ENCODE measurements at regions not wholly inside any gene's neighbourhood (a gene's known extent, or its start where the extent isn't known, plus 50 kb on each side); places are given as distances from the start of the nearest gene placed in this dataset.
"Not testable (repeated sequence)": the region's sequence is repeated elsewhere in the genome, so short reads cannot be mapped to it uniquely, and the experiment has no call there.

GRCh38 chr12:115297445-115297844 lies 613.5 kb upstream of the TBX3 start:
- Mint-ChIP-seq H3K9me3 (peaks cover 8% of the 10 kb centered on the region), H3K4me3 (no peak overlapping the region), H3K36me3 (ENCODE audit: low read depth) (no peaks in the 10 kb centered on the region), H3K4me1 (peaks cover 39% of the 10 kb centered on the region), H3K27me3 (ENCODE audit: low read depth) (peaks cover 4% of the 10 kb centered on the region), H3K27ac (no peak overlapping the region)
- TF ChIP-seq, protein P1, sequence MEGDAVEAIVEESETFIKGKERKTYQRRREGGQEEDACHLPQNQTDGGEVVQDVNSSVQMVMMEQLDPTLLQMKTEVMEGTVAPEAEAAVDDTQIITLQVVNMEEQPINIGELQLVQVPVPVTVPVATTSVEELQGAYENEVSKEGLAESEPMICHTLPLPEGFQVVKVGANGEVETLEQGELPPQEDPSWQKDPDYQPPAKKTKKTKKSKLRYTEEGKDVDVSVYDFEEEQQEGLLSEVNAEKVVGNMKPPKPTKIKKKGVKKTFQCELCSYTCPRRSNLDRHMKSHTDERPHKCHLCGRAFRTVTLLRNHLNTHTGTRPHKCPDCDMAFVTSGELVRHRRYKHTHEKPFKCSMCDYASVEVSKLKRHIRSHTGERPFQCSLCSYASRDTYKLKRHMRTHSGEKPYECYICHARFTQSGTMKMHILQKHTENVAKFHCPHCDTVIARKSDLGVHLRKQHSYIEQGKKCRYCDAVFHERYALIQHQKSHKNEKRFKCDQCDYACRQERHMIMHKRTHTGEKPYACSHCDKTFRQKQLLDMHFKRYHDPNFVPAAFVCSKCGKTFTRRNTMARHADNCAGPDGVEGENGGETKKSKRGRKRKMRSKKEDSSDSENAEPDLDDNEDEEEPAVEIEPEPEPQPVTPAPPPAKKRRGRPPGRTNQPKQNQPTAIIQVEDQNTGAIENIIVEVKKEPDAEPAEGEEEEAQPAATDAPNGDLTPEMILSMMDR (IDR thresholded peaks at IDR 0.05; ENCODE audit: unreplicated experiment in 3 of 3) = no peak

- Mint-ChIP-seq H3K27ac (peak overlapping the region in 1 of 3 experiments; percentile 62), H3K4me1 (peaks cover 47% of the 10 kb centered on the region), H3K9me3 (peaks cover 6% of the 10 kb centered on the region), H3K36me3 (ENCODE audit: low read depth) (no peaks in the 10 kb centered on the region), H3K27me3 (ENCODE audit: low read depth) (peaks cover 4% of the 10 kb centered on the region), H3K4me3 (no peak overlapping the region)
- TF ChIP-seq, protein P1 (IDR thresholded peaks at IDR 0.05; ENCODE audit: unreplicated experiment in 3 of 3) = no peak
Observed at GRCh38 chr12:115296613-115297198, 612.7 kb upstream of the TBX3 start.

DNA sequence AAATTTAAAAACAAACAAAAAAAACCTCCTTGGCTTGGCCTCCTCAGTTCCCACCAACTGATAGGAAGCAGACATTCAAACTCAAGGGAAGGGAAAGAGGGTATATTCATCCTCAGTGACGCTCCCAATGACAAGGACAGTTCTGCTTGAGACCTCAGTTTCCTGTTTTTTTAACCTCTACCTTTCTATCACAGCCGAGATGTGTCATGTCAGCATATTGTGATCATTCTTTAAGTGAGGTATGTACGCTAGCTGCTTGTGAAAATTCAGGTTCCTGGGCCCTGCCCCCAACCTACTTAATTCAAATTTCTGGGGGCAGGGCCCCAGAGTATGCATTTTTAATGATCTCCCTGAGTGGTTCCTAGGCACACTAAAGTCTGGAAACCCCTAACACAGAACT lies 611.9 kb upstream of the TBX3 start:
- H3K4me1 Mint-ChIP-seq = peaks cover 51% of the 10 kb centered on the region
- H3K27me3 Mint-ChIP-seq (ENCODE audit: low read depth) = no peaks in the 10 kb centered on the region
- H3K4me3 Mint-ChIP-seq = no peak overlapping the region
- peak overlapping the region in 1 of 3 experiments; percentile 62 for H3K27ac Mint-ChIP-seq
- peaks cover 2% of the 10 kb centered on the region for H3K9me3 Mint-ChIP-seq
- H3K36me3 Mint-ChIP-seq (ENCODE audit: low read depth) = no peaks in the 10 kb centered on the region
- TF ChIP-seq, protein P1 (IDR thresholded peaks at IDR 0.05; ENCODE audit: unreplicated experiment in 3 of 3) = no peak

- H3K4me1 Mint-ChIP-seq = peaks cover 50% of the 10 kb centered on the region
- H3K4me3 Mint-ChIP-seq = no peak overlapping the region
Observed at GRCh38 chr12:115294453-115295133, 610.6 kb upstream of the TBX3 start.

DNA sequence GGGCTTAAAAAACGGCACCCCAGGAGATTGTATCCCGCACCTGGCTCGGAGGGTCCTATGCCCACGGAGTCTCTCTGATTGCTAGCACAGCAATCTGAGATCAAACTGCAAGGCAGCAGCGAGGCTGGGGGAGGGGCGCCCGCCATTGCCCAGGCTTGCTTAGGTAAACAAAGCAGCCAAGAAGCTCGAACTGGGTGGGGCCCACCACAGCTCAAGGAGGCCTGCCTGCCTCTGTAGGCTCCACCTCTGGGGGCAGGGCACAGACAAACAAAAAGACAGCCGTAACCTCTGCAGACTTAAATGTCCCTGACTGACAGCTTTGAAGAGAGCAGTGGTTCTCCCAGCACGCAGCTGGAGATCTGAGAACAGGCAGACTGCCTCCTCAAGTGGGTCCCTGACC lies 601.5 kb upstream of the TBX3 start:
- peaks cover 11% of the 10 kb centered on the region for H3K9me3 Mint-ChIP-seq
- not testable (repeated sequence) for H3K36me3 Mint-ChIP-seq (ENCODE audit: low read depth); H3K4me1 Mint-ChIP-seq; H3K27ac Mint-ChIP-seq; H3K4me3 Mint-ChIP-seq; H3K27me3 Mint-ChIP-seq (ENCODE audit: low read depth)

More at GRCh38 chr12:115294453-115295133, 610.6 kb upstream of the TBX3 start:
- H3K9me3 Mint-ChIP-seq = peaks cover 2% of the 10 kb centered on the region
- no peaks in the 10 kb centered on the region for H3K27me3 Mint-ChIP-seq (ENCODE audit: low read depth)
- peak overlapping the region; percentile 30 to 62 (median 31) for H3K27ac Mint-ChIP-seq
- no peaks in the 10 kb centered on the region for H3K36me3 Mint-ChIP-seq (ENCODE audit: low read depth)
- TF ChIP-seq, protein P1 (IDR thresholded peaks at IDR 0.05; ENCODE audit: unreplicated experiment in 3 of 3) = no peak

DNA sequence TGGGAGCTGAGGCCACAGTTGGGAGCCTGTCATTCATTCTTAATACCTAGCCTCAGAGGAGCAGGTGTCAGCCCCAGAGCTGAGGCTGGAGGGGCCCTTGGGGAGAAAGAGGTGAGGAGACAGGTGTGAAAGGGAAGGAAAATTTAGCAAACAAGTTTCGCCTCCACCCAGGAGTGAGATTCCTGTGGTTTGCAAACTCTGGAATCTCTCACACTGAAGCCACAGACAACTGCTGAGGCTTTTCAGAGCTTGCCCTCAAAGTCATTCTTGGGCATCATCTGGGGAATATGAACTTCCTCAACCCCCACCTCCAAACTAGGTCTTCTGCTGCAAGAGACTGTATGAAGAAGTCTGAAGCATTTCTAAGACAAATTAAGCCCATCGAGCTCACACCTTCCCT lies 589.5 kb upstream of the TBX3 start:
- Mint-ChIP-seq H3K4me3 (no peak overlapping the region), H3K36me3 (ENCODE audit: low read depth) (no peaks in the 10 kb centered on the region), H3K9me3 (no peaks in the 10 kb centered on the region), H3K4me1 (peaks cover 12% of the 10 kb centered on the region), H3K27me3 (ENCODE audit: low read depth) (peaks cover 8% of the 10 kb centered on the region), H3K27ac (no peak overlapping the region)
- TF ChIP-seq, protein P1 (IDR thresholded peaks at IDR 0.05; ENCODE audit: unreplicated experiment in 3 of 3) = no peak
